C4-2B (cell line): ENCODE measurements at regions not wholly inside any gene's neighbourhood (a gene's known extent, or its start where the extent isn't known, plus 50 kb on each side); places are given as distances from the start of the nearest gene placed in this dataset.

ENCODE experiments used
- H3K27ac ChIP-seq: fragments of 450-650 bp; 2 replicates; pipeline ENCODE4 v1.5.1; 2017
- ZFX ChIP-seq: fragments of 450-650 bp; IDR thresholded peaks from 2 replicates; pipeline ENCODE4 v1.6.1; 2017
- TF ChIP-seq, protein P1 (sequence below): fragments of 450-650 bp; conservative IDR thresholded peaks from 2 replicates; pipeline ENCODE4 v1.5.1; 2017; ENCODE audit warnings: mild to moderate bottlenecking

DNA sequence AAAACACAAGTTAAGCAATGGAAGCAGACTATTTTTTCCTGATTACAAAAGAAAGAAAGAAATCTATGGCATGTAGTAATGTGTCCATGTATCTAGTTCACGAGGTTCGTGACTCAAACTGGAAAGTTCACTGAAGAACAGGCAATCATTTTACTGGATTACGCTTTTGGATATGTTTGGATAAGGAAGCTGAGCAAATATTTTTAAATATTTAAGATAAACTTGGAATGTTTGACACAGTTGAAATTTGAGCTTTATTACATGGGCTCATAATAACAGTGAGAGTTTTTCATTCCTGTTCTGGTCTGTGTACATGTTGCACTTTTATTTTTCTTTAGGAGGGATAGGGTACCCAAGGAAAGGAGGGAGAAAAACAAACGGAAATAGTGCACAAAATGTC is 244.2 kb upstream of the GK2 start:
- no peak for TF ChIP-seq ZFX
- TF ChIP-seq, protein P1, sequence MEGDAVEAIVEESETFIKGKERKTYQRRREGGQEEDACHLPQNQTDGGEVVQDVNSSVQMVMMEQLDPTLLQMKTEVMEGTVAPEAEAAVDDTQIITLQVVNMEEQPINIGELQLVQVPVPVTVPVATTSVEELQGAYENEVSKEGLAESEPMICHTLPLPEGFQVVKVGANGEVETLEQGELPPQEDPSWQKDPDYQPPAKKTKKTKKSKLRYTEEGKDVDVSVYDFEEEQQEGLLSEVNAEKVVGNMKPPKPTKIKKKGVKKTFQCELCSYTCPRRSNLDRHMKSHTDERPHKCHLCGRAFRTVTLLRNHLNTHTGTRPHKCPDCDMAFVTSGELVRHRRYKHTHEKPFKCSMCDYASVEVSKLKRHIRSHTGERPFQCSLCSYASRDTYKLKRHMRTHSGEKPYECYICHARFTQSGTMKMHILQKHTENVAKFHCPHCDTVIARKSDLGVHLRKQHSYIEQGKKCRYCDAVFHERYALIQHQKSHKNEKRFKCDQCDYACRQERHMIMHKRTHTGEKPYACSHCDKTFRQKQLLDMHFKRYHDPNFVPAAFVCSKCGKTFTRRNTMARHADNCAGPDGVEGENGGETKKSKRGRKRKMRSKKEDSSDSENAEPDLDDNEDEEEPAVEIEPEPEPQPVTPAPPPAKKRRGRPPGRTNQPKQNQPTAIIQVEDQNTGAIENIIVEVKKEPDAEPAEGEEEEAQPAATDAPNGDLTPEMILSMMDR, result no peak
- no peak overlapping the region for H3K27ac ChIP-seq

DNA sequence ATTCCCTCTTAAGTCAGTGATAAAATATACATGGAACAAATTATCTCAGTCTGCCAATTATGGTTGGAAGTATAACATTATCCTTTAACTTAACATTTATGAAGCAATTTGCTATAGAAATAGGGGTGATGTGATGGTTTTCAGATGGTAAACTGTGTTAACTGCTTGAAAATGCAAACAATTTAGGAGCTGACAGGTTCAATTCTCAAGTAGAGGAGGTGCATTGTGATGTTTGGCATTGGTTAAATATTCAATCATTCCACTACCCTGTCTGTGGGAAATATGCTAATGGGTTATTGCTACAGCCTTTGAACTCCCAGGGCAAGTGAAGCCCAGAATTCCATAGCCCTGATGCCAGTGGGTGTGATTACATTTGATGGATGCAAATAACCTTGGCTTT is 243.4 kb upstream of the GK2 start:
- H3K27ac ChIP-seq, result no peak overlapping the region
- no peak for TF ChIP-seq ZFX
- TF ChIP-seq, protein P1, result no peak

DNA sequence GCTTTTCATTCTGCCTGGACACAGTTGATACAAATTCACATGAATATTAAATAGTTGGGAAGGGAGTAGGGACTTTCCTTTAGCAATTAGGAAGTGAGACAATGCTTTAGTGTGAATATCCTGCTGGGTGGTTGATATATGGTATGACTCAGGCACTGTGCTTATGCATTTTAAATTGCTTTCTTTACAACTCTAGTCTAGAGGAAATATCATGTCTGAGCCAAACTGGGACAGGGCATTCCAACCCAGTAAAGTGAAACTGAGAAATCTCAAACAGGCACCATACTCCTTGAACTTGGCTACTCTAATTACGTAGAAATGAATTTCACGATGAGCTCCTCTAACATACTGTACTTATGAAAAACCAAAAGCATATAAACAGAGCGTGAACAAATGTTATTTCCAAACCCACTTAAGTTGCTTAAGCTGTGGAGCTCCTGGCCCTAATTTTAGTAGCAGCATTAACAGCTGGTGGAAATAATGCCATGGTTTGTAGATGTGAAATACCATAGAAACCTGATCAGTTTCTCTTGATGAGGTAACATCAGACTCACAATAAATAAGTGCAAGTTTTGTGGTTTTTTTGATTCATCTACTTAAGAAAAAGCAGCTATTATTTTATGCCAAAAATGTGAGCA is 242.9 kb upstream of the GK2 start:
- H3K27ac ChIP-seq, result no peak overlapping the region
- no peak for TF ChIP-seq ZFX
- TF ChIP-seq, protein P1, result no peak

DNA sequence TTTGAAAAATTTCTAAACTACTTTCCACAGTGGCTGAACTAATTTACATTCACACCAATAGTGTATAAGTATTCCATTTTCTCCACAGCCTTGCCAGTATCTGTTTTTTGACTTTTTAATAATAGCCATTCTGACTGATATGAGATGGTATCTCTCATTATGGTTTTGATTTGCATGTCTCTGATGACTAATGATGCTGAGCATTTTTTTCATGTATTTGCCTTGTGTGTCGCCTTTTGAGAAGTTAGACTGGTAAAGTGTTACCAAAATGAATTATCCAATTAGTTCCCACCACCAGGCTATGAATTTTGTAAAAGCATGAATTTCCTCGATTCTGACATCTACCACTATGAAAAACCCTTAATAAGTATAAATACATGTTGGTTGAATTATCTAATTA is 242.2 kb upstream of the GK2 start:
- TF ChIP-seq, protein P1, result no peak
- TF ChIP-seq ZFX, result no peak
- H3K27ac ChIP-seq, result no peak overlapping the region

DNA sequence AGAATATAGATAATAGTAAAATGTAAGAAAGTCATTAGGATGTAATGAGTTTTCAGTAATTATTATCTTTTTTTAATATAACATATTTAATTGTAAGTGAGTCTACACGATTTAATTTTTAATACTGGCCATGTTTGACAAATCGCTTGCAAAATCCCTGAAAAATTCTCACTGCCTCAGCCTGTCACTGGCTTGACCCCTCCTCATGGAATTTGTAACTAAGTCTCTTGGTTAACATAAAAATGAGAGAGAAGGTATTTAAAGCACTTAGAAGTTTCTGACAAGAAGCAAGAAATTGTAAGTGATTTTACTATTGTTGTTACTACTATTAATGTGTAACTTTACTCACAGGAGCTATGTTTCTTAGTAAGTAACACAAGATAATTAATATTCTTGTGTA is 237.9 kb upstream of the GK2 start:
- no peak for TF ChIP-seq ZFX
- H3K27ac ChIP-seq, result no peak overlapping the region

DNA sequence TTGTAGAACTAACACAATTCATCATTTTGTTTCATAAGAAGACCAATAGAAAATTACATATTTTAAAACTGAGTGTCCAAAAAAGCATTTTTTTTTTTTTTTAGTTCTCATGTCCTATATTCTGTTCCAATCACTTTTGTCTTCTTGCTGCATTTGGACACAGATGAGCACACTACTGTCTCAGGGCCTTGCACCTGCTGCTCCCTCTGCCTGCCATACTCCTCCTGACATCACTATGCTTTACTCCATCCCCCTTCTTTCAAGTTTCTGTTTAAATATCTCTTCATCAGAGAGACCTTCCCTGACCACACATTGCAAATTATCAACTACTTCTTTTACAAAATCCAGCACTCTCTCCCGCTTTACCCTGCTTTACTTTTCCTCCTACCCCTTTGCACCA is 230.7 kb upstream of the GK2 start:
- no peak for TF ChIP-seq ZFX
- TF ChIP-seq, protein P1, result no peak
- H3K27ac ChIP-seq, result no peak overlapping the region

DNA sequence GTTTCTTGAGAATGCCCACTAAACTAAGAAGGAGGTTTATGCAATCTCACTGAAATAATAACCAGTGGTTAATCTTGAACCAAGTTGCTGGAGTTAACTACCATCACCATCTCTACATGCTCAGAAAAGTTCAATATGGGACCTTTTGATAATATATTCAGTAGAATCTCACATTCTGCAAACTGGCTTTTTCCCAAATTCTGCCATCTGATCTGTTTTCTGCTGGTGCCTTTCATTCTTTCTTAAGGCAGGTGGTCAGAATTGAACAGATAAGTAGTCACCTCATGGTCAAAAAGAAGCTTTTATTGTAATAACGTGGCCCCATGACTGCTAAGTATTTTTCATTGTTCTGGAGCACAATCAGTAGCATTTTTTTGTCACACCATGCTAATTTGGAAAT is 229.0 kb upstream of the GK2 start:
- no peak overlapping the region for H3K27ac ChIP-seq

DNA sequence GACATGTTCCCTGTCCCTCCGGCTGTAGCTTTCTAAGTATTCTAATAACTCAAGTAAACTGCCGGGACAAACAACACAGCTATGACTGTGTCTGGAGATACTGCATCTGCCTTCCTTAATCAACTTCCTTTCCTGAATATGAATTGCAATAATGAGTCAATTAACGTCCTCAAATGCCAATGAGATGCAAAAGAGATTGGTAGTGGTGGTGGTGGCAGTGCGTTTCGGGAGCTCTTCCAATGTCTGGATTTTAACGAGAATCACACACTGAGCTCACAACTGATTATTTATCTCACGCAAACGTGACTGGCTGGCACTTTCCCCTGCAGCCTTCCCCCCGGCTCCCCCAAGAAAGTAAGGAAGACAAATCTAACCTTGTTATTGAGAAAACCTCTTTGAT is 226.1 kb upstream of the GK2 start:
- no peak overlapping the region for H3K27ac ChIP-seq
- TF ChIP-seq, protein P1, result no peak
- no peak for TF ChIP-seq ZFX

More for the DNA sequence above, 229.0 kb upstream of the GK2 start:
- TF ChIP-seq, protein P1, result no peak
- TF ChIP-seq ZFX, result no peak
